ENCODE measurements at regions not wholly inside any gene's neighbourhood (a gene's known extent, or its start where the extent isn't known, plus 50 kb on each side); places are given as distances from the start of the nearest gene placed in this dataset.
"Not testable (repeated sequence)": the region's sequence is repeated elsewhere in the genome, so short reads cannot be mapped to it uniquely, and the experiment has no call there.

DNA sequence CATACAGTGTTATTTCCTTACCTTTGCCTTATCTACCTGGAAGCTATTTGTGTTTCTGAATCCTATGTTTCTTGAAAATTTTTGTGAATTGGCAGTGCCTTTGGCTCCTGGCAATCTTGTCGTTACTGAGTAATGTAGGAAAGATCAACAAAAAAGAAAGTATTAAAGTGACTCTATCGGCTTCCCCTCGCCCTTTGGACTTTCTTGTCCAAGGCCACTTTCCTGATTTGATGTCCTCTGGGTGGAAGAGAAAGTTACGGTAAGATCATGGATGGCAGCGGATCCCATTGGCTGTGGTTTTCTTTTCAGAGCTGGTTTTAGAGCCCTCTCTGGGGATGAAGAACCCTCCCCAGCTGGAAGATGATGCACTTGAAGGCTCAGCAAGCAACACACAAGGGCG is 324.9 kb upstream of the COX7C start:
- H2BK15ac ChIP-seq (ENCODE audit: low read length); H2BK120ac ChIP-seq (replicated peaks; ENCODE audit: low read depth, low read length); H3K23me2 ChIP-seq (ENCODE audit: low read depth, low read length); H3K23ac ChIP-seq (ENCODE audit: insufficient read length); H3K14ac ChIP-seq (ENCODE audit: insufficient read length); DNase-seq (ENCODE audit: low read depth in 1 of 2, low spot score in 2 of 2); H4K20me1 ChIP-seq (replicated peaks in 1 of 2; ENCODE audit: control insufficient read depth in 1 of 2, insufficient read depth in 2 of 2, low read length in 2 of 2); H3K9me3 ChIP-seq (ENCODE audit: insufficient read depth in 2 of 2, low read depth in 1 of 2, low read length in 1 of 2); H3K4ac ChIP-seq (replicated peaks; ENCODE audit: insufficient read length, low read depth, low read length); H2BK5ac ChIP-seq (ENCODE audit: low read depth, low read length); H3K4me1 ChIP-seq (replicated peaks in 1 of 4; ENCODE audit: control insufficient read depth in 3 of 4, insufficient read depth in 4 of 4, low read length in 3 of 4); H3K79me1 ChIP-seq (ENCODE audit: low read depth, low read length); H3K4me2 ChIP-seq (ENCODE audit: insufficient read depth in 1 of 2, low read depth in 2 of 2, low read length in 2 of 2); H3K4me3 ChIP-seq (ENCODE audit: extremely low read depth in 1 of 4, insufficient read depth in 2 of 4, low read depth in 3 of 4, low read length in 4 of 4); FAIRE-seq; CTCF ChIA-PET (ENCODE audit: partially characterized antibody); H3K56ac ChIP-seq (replicated peaks; ENCODE audit: insufficient read length, low read depth, low read length); H2BK20ac ChIP-seq (ENCODE audit: low read length); POLR2A ChIA-PET (ENCODE audit: partially characterized antibody); H2AK5ac ChIP-seq (ENCODE audit: low read depth, low read length); H2AFZ ChIP-seq (ENCODE audit: low read length); H3K79me2 ChIP-seq (ENCODE audit: control insufficient read depth in 1 of 2, insufficient read depth in 2 of 2, low read length in 2 of 2); H4K5ac ChIP-seq (ENCODE audit: insufficient read length, low read depth, low read length); H3K9ac ChIP-seq (replicated peaks in 1 of 4; ENCODE audit: extremely low read depth in 1 of 4, low read depth in 3 of 4, low read length in 3 of 4); H3K18ac ChIP-seq (ENCODE audit: extremely low read depth, low read length); H3K27me3 ChIP-seq (replicated peaks in 1 of 4; ENCODE audit: control insufficient read depth in 3 of 4, extremely low read depth in 1 of 4, insufficient read depth in 3 of 4, low read length in 3 of 4); H3K36me3 ChIP-seq (ENCODE audit: control insufficient read depth in 2 of 4, insufficient read depth in 4 of 4, low read length in 3 of 4); H3K27ac ChIP-seq (ENCODE audit: low read depth, low read length); H2BK12ac ChIP-seq (ENCODE audit: low read depth, low read length); H4K8ac ChIP-seq (ENCODE audit: extremely low read depth, insufficient read depth, low read length); H4K91ac ChIP-seq (replicated peaks; ENCODE audit: insufficient read length, low read length): not testable (repeated sequence)
- 94% methylated on average over 6 of the region's 6 CpGs; no CpG with 5 or more reads in 1 of the 2 experiments for WGBS, 2 experiments (ENCODE audit: extremely low coverage in 1 of 2, insufficient coverage in 1 of 2, insufficient read length in 1 of 2, insufficient replicate concordance in 2 of 2, low coverage in 1 of 2, low lambda C conversion rate in 2 of 2, missing lambda C conversion rate in 1 of 2)

GRCh38 chr5:86302643-86303042 is 315.1 kb upstream of the COX7C start:
- DNase-seq (ENCODE audit: low read depth in 1 of 2, low spot score in 2 of 2); H2BK20ac ChIP-seq (ENCODE audit: low read length); H2AK5ac ChIP-seq (ENCODE audit: low read depth, low read length); H4K5ac ChIP-seq (ENCODE audit: insufficient read length, low read depth, low read length); H3K79me1 ChIP-seq (ENCODE audit: low read depth, low read length); H3K9ac ChIP-seq (replicated peaks in 1 of 4; ENCODE audit: extremely low read depth in 1 of 4, low read depth in 3 of 4, low read length in 3 of 4); H3K79me2 ChIP-seq (ENCODE audit: control insufficient read depth in 1 of 2, insufficient read depth in 2 of 2, low read length in 2 of 2); H2BK12ac ChIP-seq (ENCODE audit: low read depth, low read length); H3K23me2 ChIP-seq (ENCODE audit: low read depth, low read length); H4K91ac ChIP-seq (replicated peaks; ENCODE audit: insufficient read length, low read length); H2BK5ac ChIP-seq (ENCODE audit: low read depth, low read length); H3K9me3 ChIP-seq (ENCODE audit: insufficient read depth in 2 of 2, low read depth in 1 of 2, low read length in 1 of 2); H4K20me1 ChIP-seq (replicated peaks in 1 of 2; ENCODE audit: control insufficient read depth in 1 of 2, insufficient read depth in 2 of 2, low read length in 2 of 2); H3K56ac ChIP-seq (replicated peaks; ENCODE audit: insufficient read length, low read depth, low read length); H3K27ac ChIP-seq (ENCODE audit: low read depth, low read length); H3K18ac ChIP-seq (ENCODE audit: extremely low read depth, low read length); H2BK120ac ChIP-seq (replicated peaks; ENCODE audit: low read depth, low read length); H4K8ac ChIP-seq (ENCODE audit: extremely low read depth, insufficient read depth, low read length); H3K14ac ChIP-seq (ENCODE audit: insufficient read length); H2BK15ac ChIP-seq (ENCODE audit: low read length); H3K27me3 ChIP-seq (replicated peaks in 1 of 4; ENCODE audit: control insufficient read depth in 3 of 4, extremely low read depth in 1 of 4, insufficient read depth in 3 of 4, low read length in 3 of 4); H3K4me2 ChIP-seq (ENCODE audit: insufficient read depth in 1 of 2, low read depth in 2 of 2, low read length in 2 of 2); H3K4ac ChIP-seq (replicated peaks; ENCODE audit: insufficient read length, low read depth, low read length); H3K36me3 ChIP-seq (ENCODE audit: control insufficient read depth in 2 of 4, insufficient read depth in 4 of 4, low read length in 3 of 4); H3K23ac ChIP-seq (ENCODE audit: insufficient read length); H3K4me1 ChIP-seq (replicated peaks in 1 of 4; ENCODE audit: control insufficient read depth in 3 of 4, insufficient read depth in 4 of 4, low read length in 3 of 4); H3K4me3 ChIP-seq (ENCODE audit: extremely low read depth in 1 of 4, insufficient read depth in 2 of 4, low read depth in 3 of 4, low read length in 4 of 4); FAIRE-seq; H2AFZ ChIP-seq (ENCODE audit: low read length); POLR2A ChIA-PET (ENCODE audit: partially characterized antibody): not testable (repeated sequence)
- 100% methylated on average over 1 of the region's 1 CpG; no CpG with 5 or more reads in 1 of the 2 experiments for WGBS, 2 experiments (ENCODE audit: extremely low coverage in 1 of 2, insufficient coverage in 1 of 2, insufficient read length in 1 of 2, insufficient replicate concordance in 2 of 2, low coverage in 1 of 2, low lambda C conversion rate in 2 of 2, missing lambda C conversion rate in 1 of 2)
- CTCF ChIA-PET (ENCODE audit: partially characterized antibody): interaction anchor here (0.7 kb wide), 1 partner anchor 707 kb away, joined by 3 read pairs; no protein-coding TSS in a partner anchor

Measured in H1 (cell line).